ENCODE measurements at regions not wholly inside any gene's neighbourhood (a gene's known extent, or its start where the extent isn't known, plus 50 kb on each side); places are given as distances from the start of the nearest gene placed in this dataset.

DNA sequence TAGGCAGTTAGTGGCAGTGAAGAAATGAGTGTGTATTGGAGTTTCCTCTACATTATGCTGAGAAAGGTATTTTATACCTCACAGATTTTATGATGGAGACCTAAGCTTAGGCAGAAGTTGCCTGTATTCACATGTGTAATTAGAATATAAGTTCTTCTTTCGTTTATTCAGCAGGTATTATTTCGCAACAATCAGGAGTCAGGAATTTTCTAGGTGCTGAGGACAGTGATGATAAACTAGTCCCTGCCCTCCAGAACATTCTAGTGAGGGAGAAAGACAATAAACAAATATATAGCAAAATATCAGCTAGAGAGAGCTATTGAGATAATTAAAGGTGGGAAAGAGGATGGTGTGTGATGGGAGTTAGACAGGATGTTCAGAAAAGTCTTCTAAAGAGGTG is 345.7 kb downstream of the GRIN2B start:
- Histone ChIP-seq H3K4me1 (ENCODE audit: control insufficient read depth, insufficient read depth, low read length) (no peaks in the 10 kb centered on the region), H3K9me3 (ENCODE audit: control insufficient read depth in 2 of 2, low read length in 2 of 2) (no peaks in the 10 kb centered on the region), H3K36me3 (ENCODE audit: control insufficient read depth in 2 of 2, insufficient read depth in 2 of 2, low read length in 2 of 2) (no peaks in the 10 kb centered on the region), H3K27ac (ENCODE audit: low read length) (no peak overlapping the region), H3K9ac (ENCODE audit: low read length in 2 of 2) (no peak overlapping the region), H3K4me3 (ENCODE audit: low read length in 2 of 2) (no peak overlapping the region), H3K27me3 (ENCODE audit: control insufficient read depth in 1 of 2, insufficient read depth in 2 of 2, low read length in 2 of 2) (no peaks in the 10 kb centered on the region)

DNA sequence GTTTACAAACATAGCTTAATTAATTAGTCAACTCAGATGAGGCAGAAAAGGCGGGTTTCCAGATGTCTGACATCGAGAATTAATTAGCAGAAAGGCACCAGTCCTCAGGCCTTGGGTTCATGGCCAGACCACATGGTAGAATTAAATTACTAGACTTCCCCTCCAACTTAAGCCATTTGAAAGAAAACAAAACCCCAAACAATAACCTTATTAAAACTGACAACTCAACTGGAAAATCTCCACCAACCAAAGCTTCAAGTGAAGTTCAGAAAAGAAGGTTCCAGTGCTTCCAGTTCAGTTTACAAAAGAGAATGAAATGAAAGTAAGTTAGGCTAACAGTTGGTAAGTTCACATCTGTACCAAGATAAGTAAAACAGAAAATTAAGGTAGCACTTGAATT is 349.5 kb downstream of the GRIN2B start:
- Histone ChIP-seq H3K27me3 (ENCODE audit: control insufficient read depth in 1 of 2, insufficient read depth in 2 of 2, low read length in 2 of 2) (no peaks in the 10 kb centered on the region), H3K27ac (ENCODE audit: low read length) (no peak overlapping the region), H3K4me1 (ENCODE audit: control insufficient read depth, insufficient read depth, low read length) (no peaks in the 10 kb centered on the region), H3K36me3 (ENCODE audit: control insufficient read depth in 2 of 2, insufficient read depth in 2 of 2, low read length in 2 of 2) (no peaks in the 10 kb centered on the region), H3K4me3 (ENCODE audit: low read length in 2 of 2) (no peak overlapping the region), H3K9me3 (ENCODE audit: control insufficient read depth in 2 of 2, low read length in 2 of 2) (no peaks in the 10 kb centered on the region), H3K9ac (ENCODE audit: low read length in 2 of 2) (no peak overlapping the region)

DNA sequence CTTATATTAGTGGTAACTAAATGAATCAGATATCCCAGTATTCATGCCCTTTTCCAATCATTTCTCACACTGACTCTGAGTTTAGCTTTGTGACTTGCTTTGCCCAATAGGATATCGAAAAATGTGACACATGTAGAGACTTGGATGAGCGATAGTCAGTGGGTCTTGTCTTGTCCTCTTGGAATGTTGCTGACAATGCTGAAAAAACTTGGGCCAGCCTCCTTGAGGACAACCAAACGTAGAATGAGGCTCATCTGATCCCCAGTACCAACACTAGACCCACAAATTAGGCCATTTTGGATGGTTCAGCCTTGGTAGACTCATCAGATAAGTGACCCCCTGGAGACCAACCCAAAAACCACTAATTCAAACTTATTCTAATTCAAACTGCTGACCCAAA is 351.0 kb downstream of the GRIN2B start:
- no peak overlapping the region for H3K4me3 ChIP-seq (ENCODE audit: low read length in 2 of 2)
- H3K9ac ChIP-seq (ENCODE audit: low read length in 2 of 2), result no peak overlapping the region
- H3K27ac ChIP-seq (ENCODE audit: low read length), result no peak overlapping the region
- H3K9me3 ChIP-seq (ENCODE audit: control insufficient read depth in 2 of 2, low read length in 2 of 2), result no peaks in the 10 kb centered on the region
- no peaks in the 10 kb centered on the region for H3K36me3 ChIP-seq (ENCODE audit: control insufficient read depth in 2 of 2, insufficient read depth in 2 of 2, low read length in 2 of 2)
- no peaks in the 10 kb centered on the region for H3K27me3 ChIP-seq (ENCODE audit: control insufficient read depth in 1 of 2, insufficient read depth in 2 of 2, low read length in 2 of 2)
- no peaks in the 10 kb centered on the region for H3K4me1 ChIP-seq (ENCODE audit: control insufficient read depth, insufficient read depth, low read length)

DNA sequence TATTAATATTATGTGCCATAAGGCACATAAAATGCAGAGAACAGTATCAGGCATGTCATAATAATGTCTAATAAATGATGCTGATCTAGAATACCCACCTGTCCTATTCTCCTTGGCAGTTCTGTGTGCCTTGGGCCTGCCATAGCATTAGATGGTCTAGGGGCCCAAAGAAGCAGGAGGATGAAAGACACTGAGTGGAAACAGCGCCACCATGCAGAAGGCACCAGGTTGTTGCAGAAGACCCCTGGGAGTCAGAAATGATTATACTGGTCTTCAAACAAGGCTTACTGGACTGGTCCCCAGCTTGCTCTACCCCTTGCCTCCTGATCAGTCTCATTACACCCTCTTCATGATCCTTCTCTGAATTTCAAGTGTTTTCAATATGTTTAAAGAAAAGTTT is 353.3 kb downstream of the GRIN2B start:
- no peak overlapping the region for H3K4me3 ChIP-seq (ENCODE audit: low read length in 2 of 2)
- H3K36me3 ChIP-seq (ENCODE audit: control insufficient read depth in 2 of 2, insufficient read depth in 2 of 2, low read length in 2 of 2), result no peaks in the 10 kb centered on the region
- no peaks in the 10 kb centered on the region for H3K27me3 ChIP-seq (ENCODE audit: control insufficient read depth in 1 of 2, insufficient read depth in 2 of 2, low read length in 2 of 2)
- H3K9ac ChIP-seq (ENCODE audit: low read length in 2 of 2), result no peak overlapping the region
- H3K4me1 ChIP-seq (ENCODE audit: control insufficient read depth, insufficient read depth, low read length), result no peaks in the 10 kb centered on the region
- no peak overlapping the region for H3K27ac ChIP-seq (ENCODE audit: low read length)
- H3K9me3 ChIP-seq (ENCODE audit: control insufficient read depth in 2 of 2, low read length in 2 of 2), result no peaks in the 10 kb centered on the region

DNA sequence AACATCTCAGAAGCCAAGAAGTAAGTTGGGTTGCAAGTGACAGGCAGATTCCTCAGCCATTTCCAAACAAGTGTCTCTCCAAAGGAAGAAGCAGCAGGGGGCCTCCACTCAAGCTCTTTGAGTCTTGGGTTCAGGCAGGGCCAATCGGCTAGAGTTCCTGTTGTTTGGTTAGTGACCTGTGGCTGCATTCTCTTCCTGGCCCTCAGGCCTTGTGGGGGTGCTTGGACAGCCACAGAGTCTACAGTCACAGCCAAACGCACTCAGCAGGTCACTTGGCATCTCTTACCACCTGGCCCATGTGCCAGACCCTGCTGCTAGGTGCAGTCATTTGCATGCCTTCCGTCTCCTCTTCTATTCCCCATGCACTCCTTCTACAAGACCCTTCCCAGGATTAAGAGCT is 353.9 kb downstream of the GRIN2B start:
- no peaks in the 10 kb centered on the region for H3K36me3 ChIP-seq (ENCODE audit: control insufficient read depth in 2 of 2, insufficient read depth in 2 of 2, low read length in 2 of 2)
- H3K27me3 ChIP-seq (ENCODE audit: control insufficient read depth in 1 of 2, insufficient read depth in 2 of 2, low read length in 2 of 2), result no peaks in the 10 kb centered on the region
- no peak overlapping the region for H3K4me3 ChIP-seq (ENCODE audit: low read length in 2 of 2)

DNA sequence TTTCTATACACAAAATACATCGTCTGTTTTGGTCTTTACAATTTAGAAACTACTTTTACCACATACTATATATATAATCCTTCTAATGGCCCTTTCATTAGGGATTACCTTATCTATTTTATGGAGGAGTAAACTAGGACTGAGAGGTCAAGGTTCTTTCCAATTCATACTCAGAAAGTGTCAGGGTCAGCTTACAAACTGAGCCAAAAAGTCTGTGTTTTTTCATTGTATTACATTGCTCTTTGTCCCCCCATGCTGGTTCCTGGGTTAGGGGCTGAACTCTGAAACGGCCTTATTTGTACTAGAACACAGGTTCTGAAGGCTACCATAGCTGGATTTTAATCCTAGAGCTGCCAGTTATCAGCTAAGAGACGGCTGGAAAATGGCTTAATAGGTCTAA is 368.1 kb downstream of the GRIN2B start:
- H3K27ac ChIP-seq (ENCODE audit: low read length), result no peak overlapping the region
- no peaks in the 10 kb centered on the region for H3K9me3 ChIP-seq (ENCODE audit: control insufficient read depth in 2 of 2, low read length in 2 of 2)
- H3K9ac ChIP-seq (ENCODE audit: low read length in 2 of 2), result no peak overlapping the region
- H3K36me3 ChIP-seq (ENCODE audit: control insufficient read depth in 2 of 2, insufficient read depth in 2 of 2, low read length in 2 of 2), result no peaks in the 10 kb centered on the region
- H3K4me3 ChIP-seq (ENCODE audit: low read length in 2 of 2), result no peak overlapping the region
- no peaks in the 10 kb centered on the region for H3K27me3 ChIP-seq (ENCODE audit: control insufficient read depth in 1 of 2, insufficient read depth in 2 of 2, low read length in 2 of 2)
- no peaks in the 10 kb centered on the region for H3K4me1 ChIP-seq (ENCODE audit: control insufficient read depth, insufficient read depth, low read length)

More for the DNA sequence above, 353.9 kb downstream of the GRIN2B start:
- Histone ChIP-seq H3K4me1 (ENCODE audit: control insufficient read depth, insufficient read depth, low read length) (no peaks in the 10 kb centered on the region), H3K9me3 (ENCODE audit: control insufficient read depth in 2 of 2, low read length in 2 of 2) (no peaks in the 10 kb centered on the region), H3K9ac (ENCODE audit: low read length in 2 of 2) (no peak overlapping the region), H3K27ac (ENCODE audit: low read length) (no peak overlapping the region)

DNA sequence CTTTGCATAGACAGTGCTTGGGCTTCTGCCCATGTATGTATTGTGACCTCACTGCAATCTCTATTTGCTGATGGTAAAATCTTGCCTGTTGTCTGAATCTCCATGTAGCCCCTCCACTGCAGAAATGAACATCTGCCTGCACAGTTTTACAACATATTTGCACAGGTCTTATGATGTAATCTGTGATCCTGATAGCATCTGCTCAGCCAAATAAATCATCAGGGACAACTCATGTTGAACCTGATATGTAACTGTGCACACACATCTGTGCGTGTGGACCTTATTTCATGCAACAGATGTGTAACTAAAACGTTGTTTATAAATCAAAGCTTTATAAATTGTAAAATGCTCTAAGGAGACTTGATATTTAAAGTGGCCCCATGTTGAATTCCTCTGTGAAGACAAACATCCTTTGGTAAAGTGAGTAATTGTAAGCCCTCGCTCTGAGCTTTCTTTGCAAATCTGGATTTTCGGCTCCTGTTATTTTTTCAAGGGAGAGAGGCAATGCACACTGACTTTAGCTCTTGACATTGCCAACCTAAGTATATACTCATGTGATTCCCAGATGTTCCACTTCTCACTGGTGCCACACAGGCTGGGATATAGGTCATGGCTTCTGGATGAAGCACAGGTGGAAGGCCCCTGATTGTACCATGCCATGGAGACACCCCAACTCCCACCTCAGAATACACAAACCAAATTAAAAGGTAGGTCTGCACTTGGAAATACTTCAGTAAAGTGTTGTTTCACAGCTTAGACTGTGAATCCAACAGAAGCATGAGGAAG is 371.3 kb downstream of the GRIN2B start:
- Histone ChIP-seq H3K9ac (ENCODE audit: low read length in 2 of 2) (no peak overlapping the region), H3K27me3 (ENCODE audit: control insufficient read depth in 1 of 2, insufficient read depth in 2 of 2, low read length in 2 of 2) (no peaks in the 10 kb centered on the region), H3K27ac (ENCODE audit: low read length) (no peak overlapping the region), H3K9me3 (ENCODE audit: control insufficient read depth in 2 of 2, low read length in 2 of 2) (no peaks in the 10 kb centered on the region), H3K36me3 (ENCODE audit: control insufficient read depth in 2 of 2, insufficient read depth in 2 of 2, low read length in 2 of 2) (no peaks in the 10 kb centered on the region), H3K4me3 (ENCODE audit: low read length in 2 of 2) (no peak overlapping the region), H3K4me1 (ENCODE audit: control insufficient read depth, insufficient read depth, low read length) (no peaks in the 10 kb centered on the region)

DNA sequence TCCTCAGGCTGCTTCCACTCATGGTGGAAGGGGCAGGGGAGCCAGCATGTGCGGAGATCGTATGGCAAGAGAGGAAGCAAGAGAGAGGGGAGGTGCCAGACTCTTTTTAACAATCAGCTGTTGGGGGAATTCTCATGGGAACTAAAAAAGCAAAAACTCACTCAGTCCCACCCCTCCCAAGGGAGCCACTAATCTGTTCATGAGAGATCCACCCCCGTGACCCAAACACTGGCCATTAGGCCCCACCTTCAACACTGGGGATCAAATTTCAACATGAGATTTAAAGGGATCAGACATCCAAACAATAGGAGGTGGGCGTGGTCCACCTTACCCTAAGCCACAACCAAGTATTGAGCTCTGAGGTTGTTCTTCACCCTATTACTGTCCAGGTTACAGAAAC is 375.1 kb downstream of the GRIN2B start:
- no peak overlapping the region for H3K27ac ChIP-seq (ENCODE audit: low read length)
- no peaks in the 10 kb centered on the region for H3K36me3 ChIP-seq (ENCODE audit: control insufficient read depth in 2 of 2, insufficient read depth in 2 of 2, low read length in 2 of 2)
- no peak overlapping the region for H3K4me3 ChIP-seq (ENCODE audit: low read length in 2 of 2)
- H3K27me3 ChIP-seq (ENCODE audit: control insufficient read depth in 1 of 2, insufficient read depth in 2 of 2, low read length in 2 of 2), result no peaks in the 10 kb centered on the region
- H3K9me3 ChIP-seq (ENCODE audit: control insufficient read depth in 2 of 2, low read length in 2 of 2), result no peaks in the 10 kb centered on the region
- H3K4me1 ChIP-seq (ENCODE audit: control insufficient read depth, insufficient read depth, low read length), result no peaks in the 10 kb centered on the region
- H3K9ac ChIP-seq (ENCODE audit: low read length in 2 of 2), result no peak overlapping the region

DNA sequence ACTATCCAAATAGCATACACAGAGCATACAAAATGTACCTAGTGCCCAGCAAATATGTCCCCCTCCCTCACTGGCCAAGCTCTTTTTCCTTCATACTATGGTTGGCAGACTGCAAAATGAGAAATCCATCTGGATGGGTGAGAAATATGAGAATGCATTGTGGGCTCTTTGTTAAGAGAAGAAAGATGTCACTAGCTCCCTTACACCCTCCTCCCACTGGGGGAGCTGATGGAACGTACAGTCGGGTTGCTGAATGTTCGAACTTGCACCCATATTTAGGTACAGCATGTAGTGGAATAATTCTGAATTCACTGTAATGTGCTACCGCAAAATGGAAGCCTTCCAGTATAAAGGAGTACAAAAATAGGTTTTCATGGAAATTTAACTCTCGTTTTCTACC is 377.4 kb downstream of the GRIN2B start:
- Histone ChIP-seq H3K4me1 (ENCODE audit: control insufficient read depth, insufficient read depth, low read length) (no peaks in the 10 kb centered on the region), H3K9me3 (ENCODE audit: control insufficient read depth in 2 of 2, low read length in 2 of 2) (no peaks in the 10 kb centered on the region)

DNA sequence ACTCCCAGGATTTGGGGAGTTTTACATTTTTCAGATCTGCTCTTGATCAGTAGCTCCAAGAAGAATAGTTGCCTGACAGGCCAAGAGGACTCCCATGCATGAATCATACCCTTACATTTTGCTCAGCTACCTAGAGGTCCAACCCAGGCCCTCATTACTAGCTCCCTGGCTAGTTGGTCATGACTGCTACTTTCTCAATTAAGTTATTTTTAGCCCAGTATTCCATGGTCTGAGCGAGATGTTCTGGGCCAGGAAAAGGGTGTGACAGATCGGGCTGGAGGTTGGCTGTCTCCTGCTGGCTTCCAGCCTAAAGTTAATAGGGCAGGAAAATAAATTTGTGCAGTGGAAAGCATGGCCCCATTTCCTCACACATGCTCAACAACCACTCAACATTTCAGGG is 379.2 kb downstream of the GRIN2B start:
- Histone ChIP-seq H3K9ac (ENCODE audit: low read length in 2 of 2) (no peak overlapping the region), H3K4me3 (ENCODE audit: low read length in 2 of 2) (no peak overlapping the region), H3K27me3 (ENCODE audit: control insufficient read depth in 1 of 2, insufficient read depth in 2 of 2, low read length in 2 of 2) (no peaks in the 10 kb centered on the region), H3K4me1 (ENCODE audit: control insufficient read depth, insufficient read depth, low read length) (no peaks in the 10 kb centered on the region), H3K27ac (ENCODE audit: low read length) (no peak overlapping the region), H3K36me3 (ENCODE audit: control insufficient read depth in 2 of 2, insufficient read depth in 2 of 2, low read length in 2 of 2) (no peaks in the 10 kb centered on the region), H3K9me3 (ENCODE audit: control insufficient read depth in 2 of 2, low read length in 2 of 2) (no peaks in the 10 kb centered on the region)

More for the DNA sequence above, 377.4 kb downstream of the GRIN2B start:
- H3K27ac ChIP-seq (ENCODE audit: low read length), result no peak overlapping the region
- H3K9ac ChIP-seq (ENCODE audit: low read length in 2 of 2), result no peak overlapping the region
- H3K4me3 ChIP-seq (ENCODE audit: low read length in 2 of 2), result no peak overlapping the region
- no peaks in the 10 kb centered on the region for H3K36me3 ChIP-seq (ENCODE audit: control insufficient read depth in 2 of 2, insufficient read depth in 2 of 2, low read length in 2 of 2)
- H3K27me3 ChIP-seq (ENCODE audit: control insufficient read depth in 1 of 2, insufficient read depth in 2 of 2, low read length in 2 of 2), result no peaks in the 10 kb centered on the region

DNA sequence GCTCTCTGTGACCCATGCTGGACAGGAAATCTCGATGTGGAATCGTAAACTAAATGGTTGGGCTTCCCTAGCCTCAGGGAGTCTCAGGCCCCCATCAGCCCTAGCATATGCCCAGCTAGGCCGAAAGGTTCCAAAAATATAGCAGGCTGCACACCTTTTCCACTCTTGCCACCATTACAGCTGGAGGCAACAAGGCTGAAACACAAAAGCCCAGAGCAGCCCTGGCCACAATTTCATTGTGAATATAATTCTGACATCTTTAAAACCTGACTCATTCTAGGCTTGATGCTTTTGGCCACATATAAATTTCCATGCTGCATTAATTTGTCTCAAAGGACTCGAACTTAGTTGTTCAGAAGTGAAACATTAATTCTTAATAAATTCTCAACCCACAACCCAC is 382.2 kb downstream of the GRIN2B start:
- Histone ChIP-seq H3K4me1 (ENCODE audit: control insufficient read depth, insufficient read depth, low read length) (no peaks in the 10 kb centered on the region), H3K9ac (ENCODE audit: low read length in 2 of 2) (no peak overlapping the region), H3K9me3 (ENCODE audit: control insufficient read depth in 2 of 2, low read length in 2 of 2) (no peaks in the 10 kb centered on the region), H3K27me3 (ENCODE audit: control insufficient read depth in 1 of 2, insufficient read depth in 2 of 2, low read length in 2 of 2) (no peaks in the 10 kb centered on the region), H3K36me3 (ENCODE audit: control insufficient read depth in 2 of 2, insufficient read depth in 2 of 2, low read length in 2 of 2) (no peaks in the 10 kb centered on the region), H3K27ac (ENCODE audit: low read length) (no peak overlapping the region), H3K4me3 (ENCODE audit: low read length in 2 of 2) (no peak overlapping the region)
